GM21528 (cell line): ENCODE measurements at regions not wholly inside any gene's neighbourhood (a gene's known extent, or its start where the extent isn't known, plus 50 kb on each side); places are given as distances from the start of the nearest gene placed in this dataset.
"Not testable (repeated sequence)": the region's sequence is repeated elsewhere in the genome, so short reads cannot be mapped to it uniquely, and the experiment has no call there.

Source experiments
- ATAC-seq: cut with Tn5 transposase; IDR thresholded peaks from one replicate; pipeline ENCODE4 v1.9.1; 2021; ENCODE audit warnings: mild to moderate bottlenecking, moderate library complexity; ENCODE audit not compliant: unreplicated experiment, low FRiP score

- ATAC-seq = no peak
Measured at GRCh38 chrX:121169099-121170035, 122.0 kb downstream of the GLUD2 start.

- no peak for ATAC-seq
Measured at GRCh38 chrX:121172703-121173102, 125.3 kb downstream of the GLUD2 start.

- ATAC-seq = no peak
Measured at GRCh38 chrX:121179972-121180371, 132.6 kb downstream of the GLUD2 start.

- no peak for ATAC-seq
Measured at GRCh38 chrX:121191779-121192178, 144.4 kb downstream of the GLUD2 start.

GRCh38 chrX:121195719-121196118 lies 148.3 kb downstream of the GLUD2 start:
- ATAC-seq = no peak

GRCh38 chrX:121196872-121197444 lies 149.5 kb downstream of the GLUD2 start:
- ATAC-seq = not testable (repeated sequence)

- ATAC-seq = no peak
Measured at GRCh38 chrX:121208563-121208962, 161.2 kb downstream of the GLUD2 start.

GRCh38 chrX:121216641-121217374 lies 169.4 kb downstream of the GLUD2 start:
- no peak for ATAC-seq

GRCh38 chrX:121221322-121221977 lies 174.0 kb downstream of the GLUD2 start:
- ATAC-seq = no peak

GRCh38 chrX:121227888-121228287 lies 180.5 kb downstream of the GLUD2 start:
- no peak for ATAC-seq

GRCh38 chrX:121231566-121232358 lies 184.4 kb downstream of the GLUD2 start:
- ATAC-seq = no peak

GRCh38 chrX:121236040-121236439 lies 188.6 kb downstream of the GLUD2 start:
- ATAC-seq = no peak

- ATAC-seq = no peak
Measured at GRCh38 chrX:121238093-121238492, 190.7 kb downstream of the GLUD2 start.

GRCh38 chrX:121244511-121244910 lies 197.1 kb downstream of the GLUD2 start:
- no peak for ATAC-seq

GRCh38 chrX:121245763-121246162 lies 198.4 kb downstream of the GLUD2 start:
- ATAC-seq = no peak

GRCh38 chrX:121254336-121254735 lies 206.9 kb downstream of the GLUD2 start:
- no peak for ATAC-seq

GRCh38 chrX:121256647-121257046 lies 209.2 kb downstream of the GLUD2 start:
- no peak for ATAC-seq

- ATAC-seq = no peak
Measured at GRCh38 chrX:121258545-121258944, 211.1 kb downstream of the GLUD2 start.

- ATAC-seq = no peak
Measured at GRCh38 chrX:121259170-121259569, 211.8 kb downstream of the GLUD2 start.
